Transverse colon (tissue), 4 donors: ENCODE measurements at regions not wholly inside any gene's neighbourhood (a gene's known extent, or its start where the extent isn't known, plus 50 kb on each side); places are given as distances from the start of the nearest gene placed in this dataset.

Experiments
- EP300 ChIP-seq: sonication (generic); formaldehyde crosslinking; IDR thresholded peaks from one replicate; pipeline ENCODE4 v1.6.1; 2017; ENCODE audit warnings: antibody characterized with exemption, low read depth
- POLR2A ChIP-seq: fragments of 450-650 bp; IDR thresholded peaks from one replicate; pipeline ENCODE4 v1.6.1; 2016; ENCODE audit warnings: antibody characterized with exemption, mild to moderate bottlenecking, moderate library complexity
- POLR2AphosphoS5 ChIP-seq, 3 donors: sonication (generic); formaldehyde crosslinking; IDR thresholded peaks; one replicate each; pipeline ENCODE4 v1.6.1; 2016; ENCODE audit warnings: antibody characterized with exemption in 3 of 3
- TF ChIP-seq, protein P1 (sequence below), 5 experiments: fragments of 200-600 bp in 3 of 5; fragments of 450-650 bp in 2 of 5; sonication (generic) in 3 of 5; IDR thresholded peaks; 1 replicate in 2 of 5; 2 replicates in 3 of 5; pipeline ENCODE4 v1.5.1; 2016 to 2017; ENCODE audit warnings: antibody characterized with exemption in 5 of 5, inconsistent platforms in 3 of 5, mild to moderate bottlenecking in 2 of 5, moderate library complexity in 1 of 5

GRCh38 chr3:148318240-148318639 lies 379.5 kb upstream of the AGTR1 start:
- TF ChIP-seq, protein P1, sequence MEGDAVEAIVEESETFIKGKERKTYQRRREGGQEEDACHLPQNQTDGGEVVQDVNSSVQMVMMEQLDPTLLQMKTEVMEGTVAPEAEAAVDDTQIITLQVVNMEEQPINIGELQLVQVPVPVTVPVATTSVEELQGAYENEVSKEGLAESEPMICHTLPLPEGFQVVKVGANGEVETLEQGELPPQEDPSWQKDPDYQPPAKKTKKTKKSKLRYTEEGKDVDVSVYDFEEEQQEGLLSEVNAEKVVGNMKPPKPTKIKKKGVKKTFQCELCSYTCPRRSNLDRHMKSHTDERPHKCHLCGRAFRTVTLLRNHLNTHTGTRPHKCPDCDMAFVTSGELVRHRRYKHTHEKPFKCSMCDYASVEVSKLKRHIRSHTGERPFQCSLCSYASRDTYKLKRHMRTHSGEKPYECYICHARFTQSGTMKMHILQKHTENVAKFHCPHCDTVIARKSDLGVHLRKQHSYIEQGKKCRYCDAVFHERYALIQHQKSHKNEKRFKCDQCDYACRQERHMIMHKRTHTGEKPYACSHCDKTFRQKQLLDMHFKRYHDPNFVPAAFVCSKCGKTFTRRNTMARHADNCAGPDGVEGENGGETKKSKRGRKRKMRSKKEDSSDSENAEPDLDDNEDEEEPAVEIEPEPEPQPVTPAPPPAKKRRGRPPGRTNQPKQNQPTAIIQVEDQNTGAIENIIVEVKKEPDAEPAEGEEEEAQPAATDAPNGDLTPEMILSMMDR (IDR thresholded peaks at IDR 0.05), result no peak
- TF ChIP-seq POLR2AphosphoS5 (IDR thresholded peaks at IDR 0.05), result no peak
- no peak for TF ChIP-seq POLR2A
- TF ChIP-seq EP300, result no peak
